Activated T-cell treated with anti-CD3 and anti-CD28 coated beads, Interleukin-2, amount 50 U/mL, for 72 hours (primary cell): ENCODE measurements at regions not wholly inside any gene's neighbourhood (a gene's known extent, or its start where the extent isn't known, plus 50 kb on each side); places are given as distances from the start of the nearest gene placed in this dataset.

ENCODE experiments used
- ATAC-seq, 2 donors: fragments of 150-1000 bp; cut with Tn5 transposase; replicated peaks in 1 of 2; 2 replicates each; pipeline ENCODE4 v1.10.0; 2021; ENCODE audit warnings: moderate library complexity in 2 of 2, mild to moderate bottlenecking in 1 of 2
- DNase-seq, 2 donors: peaks; one replicate each; pipeline ENCODE4 v3.0.0; 2021 to 2022; ENCODE audit warnings: mixed read lengths in 1 of 2
- H3K27ac Mint-ChIP-seq: one replicate; pipeline ENCODE4 v1.8.0; 2022; ENCODE audit warnings: mild to moderate bottlenecking, moderate library complexity, mixed read lengths
- H3K27me3 Mint-ChIP-seq: one replicate; pipeline ENCODE4 v1.8.0; 2022; ENCODE audit warnings: low read depth, mixed read lengths
- H3K36me3 Mint-ChIP-seq, 2 donors: one replicate each; pipeline ENCODE4 v1.8.0; 2022; ENCODE audit warnings: mixed read lengths in 2 of 2, mild to moderate bottlenecking in 1 of 2; ENCODE audit not compliant: insufficient read depth in 2 of 2
- H3K4me1 Mint-ChIP-seq: one replicate; pipeline ENCODE4 v1.8.0; 2022; ENCODE audit warnings: low read depth, mixed read lengths
- H3K4me3 Mint-ChIP-seq, 2 donors: one replicate each; pipeline ENCODE4 v1.8.0; 2022; ENCODE audit warnings: mild to moderate bottlenecking in 2 of 2, mixed read lengths in 2 of 2, moderate library complexity in 2 of 2
- H3K9me3 Mint-ChIP-seq, 2 donors: one replicate each; pipeline ENCODE4 v1.8.0; 2022; ENCODE audit warnings: mixed read lengths in 2 of 2

GRCh38 chr1:95701450-95702173 is 467.6 kb downstream of the RWDD3 start:
- no peaks in the 10 kb centered on the region for H3K4me1 Mint-ChIP-seq
- no peak for DNase-seq
- peaks cover 1 to 2% of the 10 kb centered on the region in 2 donors for H3K36me3 Mint-ChIP-seq
- no peak for ATAC-seq
- H3K27me3 Mint-ChIP-seq, result no peaks in the 10 kb centered on the region
- H3K9me3 Mint-ChIP-seq, result peaks cover 5 to 12% of the 10 kb centered on the region in 2 donors
- H3K27ac Mint-ChIP-seq, result no peak overlapping the region
- H3K4me3 Mint-ChIP-seq, result no peak overlapping the region

GRCh38 chr1:95703046-95703445 is 469.0 kb downstream of the RWDD3 start:
- Mint-ChIP-seq H3K9me3 (peaks cover 7 to 12% of the 10 kb centered on the region in 2 donors), H3K4me3 (no peak overlapping the region), H3K27me3 (no peaks in the 10 kb centered on the region), H3K4me1 (no peaks in the 10 kb centered on the region), H3K27ac (no peak overlapping the region), H3K36me3 (peaks cover 1 to 3% of the 10 kb centered on the region in 2 donors)
- DNase-seq (no peak), ATAC-seq (no peak)

GRCh38 chr1:95716097-95716496 is 482.1 kb downstream of the RWDD3 start:
- Mint-ChIP-seq H3K27me3 (no peaks in the 10 kb centered on the region), H3K9me3 (peaks cover 0 to 2% of the 10 kb centered on the region in 2 donors), H3K36me3 (peaks cover 0 to 2% of the 10 kb centered on the region in 2 donors), H3K27ac (no peak overlapping the region), H3K4me3 (no peak overlapping the region), H3K4me1 (no peaks in the 10 kb centered on the region)
- no peak for ATAC-seq
- no peak for DNase-seq

GRCh38 chr1:95716550-95716949 is 482.5 kb downstream of the RWDD3 start:
- H3K4me1 Mint-ChIP-seq, result no peaks in the 10 kb centered on the region
- no peaks in the 10 kb centered on the region for H3K27me3 Mint-ChIP-seq
- H3K36me3 Mint-ChIP-seq, result peaks cover 0 to 2% of the 10 kb centered on the region in 2 donors
- no peak for DNase-seq
- no peak for ATAC-seq
- no peak overlapping the region for H3K4me3 Mint-ChIP-seq
- peaks cover 1 to 2% of the 10 kb centered on the region in 2 donors for H3K9me3 Mint-ChIP-seq
- H3K27ac Mint-ChIP-seq, result no peak overlapping the region

- Mint-ChIP-seq H3K27me3 (no peaks in the 10 kb centered on the region), H3K4me3 (no peak overlapping the region), H3K36me3 (no peaks in the 10 kb centered on the region), H3K9me3 (peaks cover 2 to 4% of the 10 kb centered on the region in 2 donors), H3K4me1 (no peaks in the 10 kb centered on the region), H3K27ac (no peak overlapping the region)
- ATAC-seq, result no peak
- no peak for DNase-seq
These were observed 489.3 kb downstream of the RWDD3 start for GRCh38 chr1:95723346-95723745.

- no peak for ATAC-seq
- no peaks in the 10 kb centered on the region for H3K27me3 Mint-ChIP-seq
These were observed 494.8 kb downstream of the RWDD3 start for GRCh38 chr1:95728841-95729240.

GRCh38 chr1:95730986-95731385 is 497.0 kb downstream of the RWDD3 start:
- no peak for DNase-seq
- no peak for ATAC-seq
- peaks cover 8 to 12% of the 10 kb centered on the region in 2 donors for H3K9me3 Mint-ChIP-seq
- H3K27ac Mint-ChIP-seq, result no peak overlapping the region
- no peaks in the 10 kb centered on the region for H3K27me3 Mint-ChIP-seq
- no peaks in the 10 kb centered on the region for H3K36me3 Mint-ChIP-seq
- no peak overlapping the region for H3K4me3 Mint-ChIP-seq
- H3K4me1 Mint-ChIP-seq, result no peaks in the 10 kb centered on the region

More at GRCh38 chr1:95728841-95729240, 494.8 kb downstream of the RWDD3 start:
- Mint-ChIP-seq H3K27ac (no peak overlapping the region), H3K36me3 (no peaks in the 10 kb centered on the region), H3K9me3 (peaks cover 8 to 10% of the 10 kb centered on the region in 2 donors), H3K4me1 (no peaks in the 10 kb centered on the region), H3K4me3 (no peak overlapping the region)
- no peak for DNase-seq

- no peak overlapping the region for H3K27ac Mint-ChIP-seq
- H3K36me3 Mint-ChIP-seq, result no peaks in the 10 kb centered on the region
- no peaks in the 10 kb centered on the region for H3K27me3 Mint-ChIP-seq
- H3K9me3 Mint-ChIP-seq, result peaks cover 8 to 10% of the 10 kb centered on the region in 2 donors
- ATAC-seq, result no peak
- no peak overlapping the region for H3K4me3 Mint-ChIP-seq
- no peaks in the 10 kb centered on the region for H3K4me1 Mint-ChIP-seq
- DNase-seq, result no peak
These were observed 497.5 kb downstream of the RWDD3 start for GRCh38 chr1:95731466-95731865.

- no peak for ATAC-seq
- Mint-ChIP-seq H3K36me3 (no peaks in the 10 kb centered on the region), H3K27ac (no peak overlapping the region), H3K4me1 (no peaks in the 10 kb centered on the region), H3K9me3 (peaks cover 10 to 11% of the 10 kb centered on the region in 2 donors), H3K4me3 (no peak overlapping the region), H3K27me3 (no peaks in the 10 kb centered on the region)
- DNase-seq, result no peak
These were observed 499.0 kb downstream of the RWDD3 start for GRCh38 chr1:95733031-95733430.

- no peak overlapping the region for H3K27ac Mint-ChIP-seq
- no peaks in the 10 kb centered on the region for H3K36me3 Mint-ChIP-seq
- no peaks in the 10 kb centered on the region for H3K4me1 Mint-ChIP-seq
- H3K9me3 Mint-ChIP-seq, result peaks cover 10 to 11% of the 10 kb centered on the region in 2 donors
- no peak for ATAC-seq
- DNase-seq, result no peak
- H3K4me3 Mint-ChIP-seq, result no peak overlapping the region
- H3K27me3 Mint-ChIP-seq, result no peaks in the 10 kb centered on the region
These were observed 499.7 kb downstream of the RWDD3 start for GRCh38 chr1:95733671-95734070.

- Mint-ChIP-seq H3K4me1 (no peaks in the 10 kb centered on the region), H3K36me3 (no peaks in the 10 kb centered on the region), H3K27ac (no peak overlapping the region), H3K27me3 (no peaks in the 10 kb centered on the region), H3K9me3 (peaks cover 10 to 11% of the 10 kb centered on the region in 2 donors), H3K4me3 (no peak overlapping the region)
- DNase-seq (no peak), ATAC-seq (no peak)
These were observed 500.6 kb downstream of the RWDD3 start for GRCh38 chr1:95734560-95734959.

- no peaks in the 10 kb centered on the region for H3K27me3 Mint-ChIP-seq
- no peak overlapping the region for H3K27ac Mint-ChIP-seq
- no peaks in the 10 kb centered on the region for H3K4me1 Mint-ChIP-seq
- H3K4me3 Mint-ChIP-seq, result no peak overlapping the region
- H3K9me3 Mint-ChIP-seq, result peaks cover 5 to 13% of the 10 kb centered on the region in 2 donors
- no peak for DNase-seq
- ATAC-seq, result no peak
- no peaks in the 10 kb centered on the region for H3K36me3 Mint-ChIP-seq
These were observed 508.6 kb downstream of the RWDD3 start for GRCh38 chr1:95742591-95743089.

GRCh38 chr1:95744731-95745130 is 510.7 kb downstream of the RWDD3 start:
- H3K9me3 Mint-ChIP-seq, result peaks cover 2 to 14% of the 10 kb centered on the region in 2 donors
- H3K27ac Mint-ChIP-seq, result peak overlapping the region; percentile 13
- no peak for ATAC-seq
- no peaks in the 10 kb centered on the region for H3K27me3 Mint-ChIP-seq
- DNase-seq, result no peak
- no peak overlapping the region for H3K4me3 Mint-ChIP-seq
- no peaks in the 10 kb centered on the region for H3K4me1 Mint-ChIP-seq
- no peaks in the 10 kb centered on the region for H3K36me3 Mint-ChIP-seq
